C4-2B (cell line): ENCODE measurements at regions not wholly inside any gene's neighbourhood (a gene's known extent, or its start where the extent isn't known, plus 50 kb on each side); places are given as distances from the start of the nearest gene placed in this dataset.

Experiments used
- H3K27ac ChIP-seq: fragments of 450-650 bp; 2 replicates; pipeline ENCODE4 v1.5.1; 2017
- CTCF ChIP-seq: fragments of 450-650 bp; conservative IDR thresholded peaks from 2 replicates; pipeline ENCODE4 v1.5.1; 2017; ENCODE audit warnings: mild to moderate bottlenecking
- ZFX ChIP-seq: fragments of 450-650 bp; IDR thresholded peaks from 2 replicates; pipeline ENCODE4 v1.6.1; 2017

- TF ChIP-seq ZFX: no peak
- no peak for TF ChIP-seq CTCF
- H3K27ac ChIP-seq: no peak overlapping the region
These were observed 80.3 kb downstream of the CASP12 start for GRCh38 chr11:104817973-104818372.

GRCh38 chr11:104813532-104813931 is 84.7 kb downstream of the CASP12 start:
- H3K27ac ChIP-seq: no peak overlapping the region
- TF ChIP-seq ZFX: no peak
- no peak for TF ChIP-seq CTCF

- TF ChIP-seq ZFX (no peak), CTCF (no peak)
- no peak overlapping the region for H3K27ac ChIP-seq
These were observed 86.0 kb downstream of the CASP12 start for GRCh38 chr11:104812103-104812788.

- TF ChIP-seq ZFX (no peak), CTCF (no peak)
- no peak overlapping the region for H3K27ac ChIP-seq
These were observed 94.5 kb downstream of the CASP12 start for GRCh38 chr11:104803776-104804175.

- H3K27ac ChIP-seq: no peak overlapping the region
- TF ChIP-seq ZFX: no peak
- no peak for TF ChIP-seq CTCF
These were observed 99.0 kb downstream of the CASP12 start for GRCh38 chr11:104799251-104799650.

- no peak overlapping the region for H3K27ac ChIP-seq
- no peak for TF ChIP-seq ZFX
- TF ChIP-seq CTCF: no peak
These were observed 99.5 kb downstream of the CASP12 start for GRCh38 chr11:104798789-104799188.

- H3K27ac ChIP-seq: no peak overlapping the region
- TF ChIP-seq CTCF: no peak
- no peak for TF ChIP-seq ZFX
These were observed 102.0 kb downstream of the CASP12 start for GRCh38 chr11:104796301-104796700.
